HG03045 (cell line): ENCODE measurements at regions not wholly inside any gene's neighbourhood (a gene's known extent, or its start where the extent isn't known, plus 50 kb on each side); places are given as distances from the start of the nearest gene placed in this dataset.
"Not testable (repeated sequence)": the region's sequence is repeated elsewhere in the genome, so short reads cannot be mapped to it uniquely, and the experiment has no call there.

Experiments
- ATAC-seq: cut with Tn5 transposase; IDR thresholded peaks from one replicate; pipeline ENCODE4 v1.9.1; 2021; ENCODE audit warnings: mild to moderate bottlenecking, moderate library complexity; ENCODE audit not compliant: unreplicated experiment

DNA sequence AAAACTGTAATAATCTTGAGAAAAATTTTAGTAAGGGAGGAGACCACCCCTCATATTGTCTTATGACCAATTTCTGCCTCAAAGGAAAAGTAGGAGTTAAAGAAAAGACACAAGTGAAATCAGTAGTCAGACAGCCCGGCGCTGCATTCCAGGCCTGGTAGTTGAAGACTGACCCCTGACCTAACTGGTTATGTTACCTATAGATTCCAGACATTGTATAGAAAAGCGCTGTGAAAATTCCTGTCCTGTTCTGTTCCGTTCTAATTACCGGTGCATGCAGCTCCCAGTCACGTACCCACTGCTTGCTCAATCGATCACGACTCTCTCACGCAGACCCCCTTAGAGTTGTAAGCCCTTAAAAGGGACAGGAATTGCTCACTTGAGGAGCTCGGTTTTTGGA lies 587.9 kb upstream of the SLC8A1 start:
- not testable (repeated sequence) for ATAC-seq

GRCh38 chr2:41040782-41041520 lies 589.1 kb upstream of the SLC8A1 start:
- no peak for ATAC-seq

- no peak for ATAC-seq
Observed at GRCh38 chr2:41042343-41042742, 590.5 kb upstream of the SLC8A1 start.

DNA sequence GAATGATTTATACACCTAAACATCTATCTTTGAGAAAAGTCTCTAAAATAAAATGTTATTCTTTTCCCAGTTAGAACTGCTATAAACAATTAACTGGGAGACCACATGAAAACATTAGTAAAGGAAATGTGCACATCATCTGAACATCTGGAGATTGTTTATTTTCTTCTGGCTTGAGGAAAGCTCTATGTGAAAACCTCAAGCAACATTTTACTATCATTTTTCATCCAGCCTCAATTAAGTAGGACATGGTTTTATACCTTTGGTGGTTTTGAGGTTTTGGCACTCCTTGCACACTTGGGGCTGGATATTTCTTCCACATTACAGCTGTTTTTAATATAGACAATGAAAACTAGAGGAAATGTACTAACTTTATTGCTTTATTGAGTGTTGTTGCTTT lies 609.5 kb upstream of the SLC8A1 start:
- no peak for ATAC-seq

- no peak for ATAC-seq
Observed at GRCh38 chr2:41062336-41062735, 610.4 kb upstream of the SLC8A1 start.

DNA sequence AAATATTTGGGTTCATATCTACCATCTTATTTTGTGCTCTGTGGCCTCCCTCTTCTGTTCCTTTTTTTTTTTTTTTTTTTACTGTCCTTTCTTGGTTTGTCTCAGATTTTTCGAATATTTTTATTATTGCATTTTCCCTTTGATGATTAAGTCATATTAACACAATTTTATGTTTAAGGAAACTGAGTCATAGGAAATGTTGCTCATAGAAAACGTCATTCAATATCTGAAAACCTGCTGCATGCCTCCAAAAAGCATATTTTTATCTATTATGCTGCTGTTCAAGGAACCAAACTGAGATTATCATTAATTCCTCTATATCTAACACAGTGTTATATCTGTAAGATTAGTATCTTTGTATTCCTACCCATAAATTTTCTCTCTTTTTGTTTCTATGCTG lies 614.3 kb upstream of the SLC8A1 start:
- no peak for ATAC-seq

- no peak for ATAC-seq
Observed at GRCh38 chr2:41068740-41069139, 616.9 kb upstream of the SLC8A1 start.

- no peak for ATAC-seq
Observed at GRCh38 chr2:41078341-41078740, 626.5 kb upstream of the SLC8A1 start.

DNA sequence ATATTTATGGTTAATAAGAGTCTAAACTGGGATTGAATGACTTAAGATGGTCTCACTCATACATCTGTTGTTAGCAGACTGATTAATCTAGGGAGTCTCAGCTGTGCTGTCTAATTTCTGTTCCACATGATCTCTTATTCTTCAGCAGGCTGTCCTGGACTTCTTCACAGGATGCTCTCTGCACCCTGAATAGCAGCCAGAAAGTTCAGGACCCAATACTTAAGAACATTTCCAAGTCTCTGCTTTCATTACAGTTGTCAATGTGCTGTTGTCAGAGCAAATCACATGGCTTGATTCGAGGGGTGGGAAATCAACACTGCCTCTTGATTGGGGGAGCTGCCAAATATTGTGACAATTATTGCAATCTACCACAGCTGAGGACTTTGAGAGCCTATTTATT lies 627.1 kb upstream of the SLC8A1 start:
- ATAC-seq: no peak

- no peak for ATAC-seq
Observed at GRCh38 chr2:41084321-41084720, 632.4 kb upstream of the SLC8A1 start.

GRCh38 chr2:41087946-41088345 lies 636.1 kb upstream of the SLC8A1 start:
- no peak for ATAC-seq

DNA sequence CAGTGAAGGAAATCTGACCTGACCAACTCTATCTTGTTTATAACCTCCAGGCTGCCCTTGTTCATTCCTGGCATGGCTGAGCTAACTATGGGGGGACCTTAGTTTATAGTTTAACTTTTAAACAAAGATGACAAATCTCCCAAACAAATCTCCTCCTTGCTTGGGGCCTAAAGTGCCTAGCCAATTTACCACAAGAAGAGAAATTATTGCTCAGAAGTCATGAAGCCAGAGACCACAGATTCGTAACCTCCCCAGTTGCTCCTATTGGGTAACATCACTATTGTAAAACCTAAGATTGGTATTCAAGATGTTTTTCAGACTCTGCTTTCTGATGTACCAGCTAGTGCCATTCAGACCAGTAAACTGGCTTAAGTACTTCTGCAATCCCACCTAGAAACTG lies 649.4 kb upstream of the SLC8A1 start:
- ATAC-seq: no peak

DNA sequence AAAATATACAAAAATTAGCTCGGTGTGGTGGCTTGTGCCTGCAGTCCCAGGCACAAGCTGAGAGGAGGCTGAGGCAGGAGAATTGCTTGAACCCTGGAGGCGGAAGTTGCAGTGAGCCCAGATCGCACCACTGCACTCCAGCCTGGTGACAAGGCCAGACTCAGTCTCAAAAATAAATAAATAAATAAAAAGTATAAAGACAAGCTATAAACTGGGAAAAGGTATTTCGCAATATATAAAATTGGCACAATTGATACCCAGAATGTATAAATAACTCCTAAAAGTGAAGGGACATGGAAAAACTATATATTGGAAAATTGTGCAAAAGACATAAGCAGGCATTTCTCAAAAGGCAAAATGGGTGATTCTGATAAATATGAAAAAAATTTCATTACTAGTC lies 657.9 kb upstream of the SLC8A1 start:
- no peak for ATAC-seq

DNA sequence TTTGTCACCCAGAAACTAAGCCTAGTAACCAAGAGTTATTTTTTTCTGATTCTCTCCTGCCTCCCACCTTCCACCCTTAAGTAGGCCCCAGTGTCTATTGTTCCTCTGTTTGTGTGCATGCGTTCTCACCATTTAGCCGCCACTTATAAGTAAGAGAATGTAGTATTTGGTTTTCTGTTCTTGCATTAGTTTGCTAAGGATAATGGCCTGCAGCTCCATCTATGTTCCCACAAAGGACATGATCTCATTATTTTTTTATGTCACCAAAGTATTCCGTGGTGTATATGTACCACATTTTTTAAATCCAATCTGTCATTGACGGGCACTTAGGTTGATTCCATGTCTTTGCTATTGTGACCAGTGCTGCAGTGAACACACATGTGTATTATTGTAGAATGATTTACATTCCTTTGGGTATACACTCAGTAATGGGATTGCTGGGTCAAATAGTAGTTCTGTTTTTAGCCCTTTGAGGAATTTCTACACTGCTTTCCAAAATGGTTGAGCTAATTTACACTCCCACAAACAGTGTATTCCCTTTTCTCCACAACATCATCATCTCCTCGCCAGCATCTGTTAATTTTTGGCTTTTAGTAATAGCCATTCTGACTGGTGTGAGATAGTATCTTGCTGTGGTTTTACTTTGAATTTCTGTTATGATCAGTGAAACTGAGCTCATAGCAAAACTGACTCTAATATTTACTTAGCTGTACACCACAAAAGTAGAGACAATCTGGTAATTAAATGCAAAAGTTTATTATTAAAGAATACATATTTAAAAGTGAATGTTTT lies 660.1 kb upstream of the SLC8A1 start:
- ATAC-seq: no peak

GRCh38 chr2:41116106-41116797 lies 664.4 kb upstream of the SLC8A1 start:
- ATAC-seq: no peak

DNA sequence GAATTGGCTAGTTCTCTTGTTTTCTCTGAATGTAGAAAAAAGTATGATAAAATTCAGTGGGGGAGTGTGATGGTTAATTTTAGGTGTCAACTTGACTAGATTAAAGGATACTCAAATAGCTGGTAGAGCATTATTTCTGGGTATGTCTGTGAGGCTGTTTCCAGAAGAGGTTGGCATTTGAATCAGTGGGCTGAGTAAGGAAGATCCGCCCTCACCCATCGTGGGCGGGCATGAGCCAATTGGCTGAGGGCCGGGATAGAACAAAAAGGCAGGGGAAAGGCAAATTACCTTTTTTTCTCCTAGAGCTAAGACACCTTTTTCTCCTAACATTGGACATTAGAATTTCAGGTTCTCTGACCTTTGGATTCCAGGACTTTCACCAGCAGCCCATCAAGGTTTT lies 667.6 kb upstream of the SLC8A1 start:
- no peak for ATAC-seq

DNA sequence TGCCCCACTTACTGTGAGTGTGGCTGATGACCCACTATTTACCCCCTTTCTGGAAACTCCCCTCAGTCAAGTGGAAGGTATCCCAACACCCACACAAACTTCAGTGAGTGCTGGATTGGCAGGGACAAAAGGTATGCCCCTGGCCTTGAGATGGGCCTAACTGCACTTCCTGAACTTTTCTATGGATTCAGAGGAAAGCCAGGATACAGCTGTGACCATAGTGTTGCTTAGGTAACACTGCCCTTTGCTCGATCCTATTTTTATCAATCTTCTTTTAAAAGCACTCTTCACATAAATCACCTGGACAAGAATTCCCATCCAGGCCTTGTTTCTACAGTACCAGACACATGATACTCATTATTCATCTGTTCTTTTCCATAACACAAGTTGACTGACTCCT lies 671.5 kb upstream of the SLC8A1 start:
- ATAC-seq: no peak

DNA sequence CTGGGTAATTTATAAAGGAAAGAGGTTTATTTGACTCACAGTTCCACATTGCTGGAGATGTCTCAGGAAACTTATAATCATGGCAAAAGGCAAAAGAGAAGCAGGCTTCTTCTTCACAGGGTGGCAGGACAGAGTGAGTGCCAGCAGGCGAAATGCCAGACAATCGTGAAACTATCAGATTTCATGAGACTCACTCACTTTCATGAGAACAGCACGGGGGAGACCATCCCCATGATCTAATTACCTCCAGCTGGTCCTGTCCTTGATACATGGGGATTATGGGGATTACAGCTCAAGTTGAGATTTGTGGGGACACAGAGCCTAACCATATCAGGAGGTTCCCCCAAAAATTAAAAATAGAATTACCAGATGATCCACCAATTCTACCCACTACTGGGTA lies 675.5 kb upstream of the SLC8A1 start:
- ATAC-seq: no peak

DNA sequence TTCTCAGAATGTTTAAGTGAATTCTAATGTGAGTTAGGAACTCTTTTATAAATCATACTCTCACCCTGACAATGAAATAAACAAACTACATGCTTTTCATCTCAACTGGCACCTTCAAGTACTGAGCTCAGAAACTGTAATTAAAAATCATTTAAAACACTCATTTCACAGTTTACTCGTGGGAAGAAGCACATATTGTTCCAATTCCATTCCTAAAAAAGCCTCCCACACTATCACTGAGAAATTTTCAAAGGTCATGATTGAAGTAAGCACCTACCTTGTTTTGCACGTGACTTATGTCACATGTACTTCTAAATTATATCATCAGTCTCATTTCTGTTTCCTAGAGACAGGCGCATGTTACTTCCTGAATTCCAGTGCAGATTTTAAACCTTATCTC lies 678.1 kb upstream of the SLC8A1 start:
- ATAC-seq: no peak

DNA sequence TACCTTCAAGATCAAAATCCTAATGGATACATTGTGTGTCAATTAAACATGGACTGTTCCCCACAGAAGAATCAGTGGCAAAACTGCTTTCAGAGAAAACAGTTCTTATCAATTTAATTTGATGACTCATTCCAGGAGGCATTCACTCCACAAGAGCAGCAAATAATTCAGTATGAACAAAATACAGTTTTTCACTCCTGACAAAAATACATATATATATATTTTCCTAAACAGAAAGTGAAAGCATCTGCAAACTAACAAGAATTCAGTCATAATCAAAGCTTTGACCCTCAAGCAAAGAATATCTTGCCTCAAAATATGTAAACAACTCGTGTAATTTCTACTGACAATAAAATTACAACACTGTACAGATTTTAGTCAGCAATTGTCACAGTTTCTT lies 685.1 kb upstream of the SLC8A1 start:
- ATAC-seq: no peak

DNA sequence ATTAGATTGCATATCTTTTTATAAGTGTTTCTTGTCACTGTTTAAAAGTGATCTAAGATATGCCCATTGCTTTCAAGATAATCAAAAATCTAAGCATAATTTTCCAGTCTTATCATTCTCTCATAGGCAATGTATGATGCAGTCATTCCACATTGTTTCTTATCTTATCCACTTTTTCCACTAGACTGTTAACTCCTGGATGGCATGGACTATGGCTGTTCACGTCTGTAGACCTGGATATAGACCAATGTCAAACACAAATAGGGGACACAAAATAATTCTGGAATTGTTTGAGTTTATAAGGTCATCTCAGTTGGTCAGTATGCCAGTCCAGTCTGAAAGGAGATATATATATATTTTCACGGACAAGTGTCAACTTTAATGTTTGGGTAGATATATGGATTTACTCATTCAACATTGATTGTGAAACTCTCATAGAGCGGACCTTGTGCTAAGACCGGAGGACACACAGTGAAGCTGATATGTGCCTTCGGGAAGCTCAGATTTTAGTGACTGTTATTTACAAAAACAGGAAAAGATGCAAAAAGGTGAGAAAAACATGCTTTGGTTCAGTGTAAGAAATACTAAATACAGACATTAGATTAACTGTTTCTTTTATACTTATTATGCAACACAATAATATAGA lies 689.4 kb upstream of the SLC8A1 start:
- no peak for ATAC-seq
